ENCODE measurements at regions not wholly inside any gene's neighbourhood (a gene's known extent, or its start where the extent isn't known, plus 50 kb on each side); places are given as distances from the start of the nearest gene placed in this dataset.

GRCh38 chr4:128502818-128503527, 215.4 kb upstream of the PGRMC2 start:
- TF ChIP-seq CTCF (IDR thresholded peaks at IDR 0.05) = no peak
- ATAC-seq (ENCODE audit: low FRiP score) = no peak

GRCh38 chr4:128501239-128501638, 213.6 kb upstream of the PGRMC2 start:
- ATAC-seq (ENCODE audit: low FRiP score) = no peak
- no peak for TF ChIP-seq CTCF (IDR thresholded peaks at IDR 0.05)
- DNase-seq (ENCODE audit: low spot score) = no peak

More at GRCh38 chr4:128502818-128503527, 215.4 kb upstream of the PGRMC2 start:
- DNase-seq (ENCODE audit: low spot score) = no peak

- DNase-seq (ENCODE audit: low spot score) (no peak), ATAC-seq (ENCODE audit: low FRiP score) (no peak)
- no peak for TF ChIP-seq CTCF (IDR thresholded peaks at IDR 0.05)
Observed at GRCh38 chr4:128488055-128488705, 200.6 kb upstream of the PGRMC2 start.

- ATAC-seq (ENCODE audit: low FRiP score) (no peak), DNase-seq (ENCODE audit: low spot score) (no peak)
- TF ChIP-seq CTCF (IDR thresholded peaks at IDR 0.05) = no peak
Observed at GRCh38 chr4:128484896-128485295, 197.3 kb upstream of the PGRMC2 start.

- ATAC-seq (ENCODE audit: low FRiP score) = no peak
- no peak for DNase-seq (ENCODE audit: low spot score)
- no peak for TF ChIP-seq CTCF (IDR thresholded peaks at IDR 0.05)
Observed at GRCh38 chr4:128483816-128484215, 196.2 kb upstream of the PGRMC2 start.

- no peak for TF ChIP-seq CTCF (IDR thresholded peaks at IDR 0.05)
- DNase-seq (ENCODE audit: low spot score) (no peak), ATAC-seq (ENCODE audit: low FRiP score) (no peak)
Observed at GRCh38 chr4:128483041-128483440, 195.4 kb upstream of the PGRMC2 start.

Measured in omental fat pad (tissue), 3 donors.